ENCODE measurements at regions not wholly inside any gene's neighbourhood (a gene's known extent, or its start where the extent isn't known, plus 50 kb on each side); places are given as distances from the start of the nearest gene placed in this dataset.

DNA sequence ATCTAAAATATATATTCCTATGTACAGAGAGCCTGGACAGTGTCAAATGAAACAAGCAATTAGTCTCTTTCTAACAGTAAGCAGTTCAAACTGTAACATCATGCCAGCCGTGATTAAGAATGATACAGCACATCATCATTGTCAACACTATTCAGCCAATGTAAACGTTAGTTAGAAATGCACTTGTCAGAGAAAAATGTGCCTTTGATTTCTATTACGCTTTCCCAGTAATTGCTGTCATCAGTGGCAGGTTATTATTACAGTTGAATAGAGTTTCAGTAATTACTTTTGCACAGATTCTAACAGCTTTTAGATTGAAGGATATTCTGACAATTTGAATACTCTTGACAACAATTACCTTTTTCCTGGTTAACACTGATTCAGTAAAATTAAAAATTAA is 1007.1 kb downstream of the SH3BGRL start:
- POLR2A ChIA-PET, result no interaction called here
- no peak for DNase-seq (ENCODE audit: extremely low spot score)
- no peak for TF ChIP-seq BHLHE40 (IDR thresholded peaks at IDR 0.05; ENCODE audit: borderline replicate concordance)
- TF ChIP-seq ARNT (IDR thresholded peaks at IDR 0.05), result no peak
- TF ChIP-seq CTBP1 (IDR thresholded peaks at IDR 0.05; ENCODE audit: borderline replicate concordance), result no peak
- no peak for TF ChIP-seq ZNF384 (IDR thresholded peaks at IDR 0.05)
- TF ChIP-seq FOXK2 (IDR thresholded peaks at IDR 0.05), result no peak
- no peak for TF ChIP-seq L3MBTL2 (conservative IDR thresholded peaks at IDR 0.05)
- CTCF ChIA-PET, result no interaction called here

DNA sequence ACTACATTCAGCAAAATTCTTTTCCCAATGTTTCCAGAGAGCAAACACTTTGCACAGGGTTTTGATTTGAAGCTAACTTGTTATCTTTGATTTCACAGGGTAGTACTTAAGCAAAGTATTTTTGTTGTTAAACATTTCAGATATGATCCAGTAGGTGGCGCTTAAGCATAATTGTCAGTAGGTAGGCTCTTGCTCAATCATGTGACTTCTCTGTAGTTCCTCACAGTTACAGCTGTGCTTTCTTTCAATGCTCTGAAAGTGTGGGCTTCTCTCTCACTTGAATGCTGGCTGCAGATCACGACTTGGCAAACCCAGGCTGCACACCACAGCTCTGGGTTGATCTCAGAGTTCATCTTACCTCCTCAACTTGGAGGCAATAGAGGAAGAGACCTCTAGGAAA is 1016.5 kb downstream of the SH3BGRL start:
- ChIA-PET POLR2A (no interaction called here), CTCF (no interaction called here)
- peak; percentile 20 for DNase-seq (ENCODE audit: extremely low spot score)
- no peak for TF ChIP-seq LEF1 (IDR thresholded peaks at IDR 0.05; ENCODE audit: borderline replicate concordance)
- no peak for TF ChIP-seq SP1 (IDR thresholded peaks at IDR 0.05)
- TF ChIP-seq CTBP1 (IDR thresholded peaks at IDR 0.05; ENCODE audit: borderline replicate concordance), result no peak
- no peak for TF ChIP-seq NFRKB (IDR thresholded peaks at IDR 0.05)
- no peak for TF ChIP-seq FOXM1 (IDR thresholded peaks at IDR 0.05; ENCODE audit: borderline replicate concordance)
- no peak for TF ChIP-seq BHLHE40 (IDR thresholded peaks at IDR 0.05; ENCODE audit: borderline replicate concordance)
- TF ChIP-seq ARNT (IDR thresholded peaks at IDR 0.05), result no peak
- TF ChIP-seq SUZ12 (IDR thresholded peaks at IDR 0.05), result no peak
- TF ChIP-seq FOXK2 (IDR thresholded peaks at IDR 0.05), result no peak
- TF ChIP-seq TARDBP (IDR thresholded peaks at IDR 0.05), result no peak
- TF ChIP-seq, protein P1, sequence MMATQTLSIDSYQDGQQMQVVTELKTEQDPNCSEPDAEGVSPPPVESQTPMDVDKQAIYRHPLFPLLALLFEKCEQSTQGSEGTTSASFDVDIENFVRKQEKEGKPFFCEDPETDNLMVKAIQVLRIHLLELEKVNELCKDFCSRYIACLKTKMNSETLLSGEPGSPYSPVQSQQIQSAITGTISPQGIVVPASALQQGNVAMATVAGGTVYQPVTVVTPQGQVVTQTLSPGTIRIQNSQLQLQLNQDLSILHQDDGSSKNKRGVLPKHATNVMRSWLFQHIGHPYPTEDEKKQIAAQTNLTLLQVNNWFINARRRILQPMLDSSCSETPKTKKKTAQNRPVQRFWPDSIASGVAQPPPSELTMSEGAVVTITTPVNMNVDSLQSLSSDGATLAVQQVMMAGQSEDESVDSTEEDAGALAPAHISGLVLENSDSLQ (IDR thresholded peaks at IDR 0.05), result no peak
- no peak for TF ChIP-seq FOXA1 (IDR thresholded peaks at IDR 0.05)
- TF ChIP-seq L3MBTL2 (conservative IDR thresholded peaks at IDR 0.05), result no peak
- TF ChIP-seq HDGF (IDR thresholded peaks at IDR 0.05; ENCODE audit: borderline replicate concordance), result no peak
- TF ChIP-seq ELF4 (IDR thresholded peaks at IDR 0.05), result no peak

DNA sequence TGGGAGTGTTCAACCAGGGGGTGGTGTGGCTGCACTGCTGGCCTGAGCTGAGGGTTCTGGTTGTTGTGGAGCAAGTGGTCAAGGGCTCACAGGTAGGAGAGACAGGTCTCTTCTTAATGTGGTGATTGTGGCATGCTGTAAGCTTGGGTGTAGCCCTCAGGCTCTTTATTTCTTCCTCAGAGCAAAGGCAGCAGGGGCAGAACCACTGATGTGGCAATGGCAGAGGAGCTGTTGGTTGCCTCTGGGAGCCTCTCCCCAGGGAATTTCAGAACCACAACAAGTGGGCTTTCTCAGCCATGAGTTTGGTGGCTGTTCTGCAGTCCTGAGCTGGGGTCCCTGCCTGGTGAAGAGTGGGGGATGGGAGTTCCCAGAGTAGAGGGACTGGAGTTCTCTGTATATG is 1017.2 kb downstream of the SH3BGRL start:
- TF ChIP-seq TARDBP (IDR thresholded peaks at IDR 0.05) (no peak), ZNF384 (IDR thresholded peaks at IDR 0.05) (no peak), L3MBTL2 (conservative IDR thresholded peaks at IDR 0.05) (no peak), HDGF (IDR thresholded peaks at IDR 0.05; ENCODE audit: borderline replicate concordance) (no peak), NFRKB (IDR thresholded peaks at IDR 0.05) (no peak), ELF4 (IDR thresholded peaks at IDR 0.05) (no peak), CTBP1 (IDR thresholded peaks at IDR 0.05; ENCODE audit: borderline replicate concordance) (no peak), LEF1 (IDR thresholded peaks at IDR 0.05; ENCODE audit: borderline replicate concordance) (no peak)
- DNase-seq (ENCODE audit: extremely low spot score), result no peak
- POLR2A ChIA-PET, result no interaction called here
- CTCF ChIA-PET, result no interaction called here

DNA sequence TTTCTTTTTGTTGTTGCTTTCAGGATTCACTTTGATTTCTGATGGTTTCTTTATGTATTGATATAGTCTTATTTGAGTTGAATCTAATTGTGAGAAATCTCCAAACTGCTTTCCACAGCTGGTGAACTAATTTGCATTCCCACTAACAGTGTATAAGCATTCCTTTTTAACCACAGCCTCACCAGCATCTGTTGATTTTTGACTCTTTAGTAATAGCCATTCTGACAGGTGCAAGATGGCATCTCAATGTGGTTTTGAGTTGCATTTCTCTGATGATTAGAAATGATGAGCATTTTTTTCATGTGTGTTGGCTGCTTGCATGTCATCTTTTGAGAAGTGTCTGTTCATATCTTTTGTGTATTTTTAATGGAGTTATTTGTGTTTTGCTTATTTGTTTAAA is 1023.1 kb downstream of the SH3BGRL start:
- ChIA-PET CTCF (no interaction called here), POLR2A (no interaction called here)
- TF ChIP-seq SUZ12 (IDR thresholded peaks at IDR 0.05) (no peak), HDGF (IDR thresholded peaks at IDR 0.05; ENCODE audit: borderline replicate concordance) (no peak)
- no peak for DNase-seq (ENCODE audit: extremely low spot score)

DNA sequence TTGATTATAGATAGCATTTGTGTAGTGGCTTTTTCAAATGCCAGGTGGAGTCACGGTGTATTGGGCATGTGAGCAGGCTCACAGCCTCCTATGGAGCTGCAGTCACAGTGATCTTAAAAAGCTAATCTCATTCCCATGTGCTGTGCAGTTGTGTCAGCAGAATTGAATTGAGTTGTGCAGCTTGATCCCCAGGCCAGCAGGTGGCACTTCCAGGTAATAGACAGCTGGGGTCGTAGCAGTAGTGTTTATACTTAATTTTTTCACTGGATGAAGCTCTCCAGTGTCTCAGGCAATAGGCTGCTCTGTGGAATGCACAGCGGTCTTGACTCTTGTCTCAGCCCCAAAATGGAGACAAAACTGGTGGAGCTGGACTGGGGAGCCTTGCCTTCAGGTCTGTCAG is 1028.1 kb downstream of the SH3BGRL start:
- CTCF ChIA-PET, result no interaction called here
- POLR2A ChIA-PET, result no interaction called here
- no peak for DNase-seq (ENCODE audit: extremely low spot score)

DNA sequence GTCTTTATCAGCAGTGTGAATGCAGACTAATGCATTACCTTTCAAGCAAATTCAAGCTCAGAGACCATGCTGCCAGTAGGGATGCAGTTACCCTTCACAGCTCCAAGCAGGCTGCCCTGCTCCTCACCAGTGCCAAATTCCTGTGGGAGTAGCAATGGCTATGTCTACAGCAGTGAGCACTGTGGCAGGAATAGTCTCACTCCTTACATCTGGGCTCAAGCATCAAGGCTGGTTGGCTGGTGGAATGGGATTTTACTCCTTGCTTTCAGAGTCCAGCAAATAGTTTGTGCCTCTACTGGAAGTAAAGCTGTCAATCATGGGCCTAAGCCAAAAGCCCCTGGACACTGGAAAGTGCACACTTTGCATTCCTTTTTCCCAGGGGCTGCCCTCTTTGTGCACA is 1030.8 kb downstream of the SH3BGRL start:
- TF ChIP-seq BHLHE40 (IDR thresholded peaks at IDR 0.05; ENCODE audit: borderline replicate concordance) (no peak), FOXA1 (IDR thresholded peaks at IDR 0.05) (no peak), TARDBP (IDR thresholded peaks at IDR 0.05) (no peak), FOXM1 (IDR thresholded peaks at IDR 0.05; ENCODE audit: borderline replicate concordance) (no peak), SP1 (IDR thresholded peaks at IDR 0.05) (no peak), SUZ12 (IDR thresholded peaks at IDR 0.05) (no peak), LEF1 (IDR thresholded peaks at IDR 0.05; ENCODE audit: borderline replicate concordance) (no peak)
- POLR2A ChIA-PET, result no interaction called here
- CTCF ChIA-PET, result no interaction called here
- no peak for DNase-seq (ENCODE audit: extremely low spot score)

More for the DNA sequence above, 1028.1 kb downstream of the SH3BGRL start:
- TF ChIP-seq, protein P1 (IDR thresholded peaks at IDR 0.05), result no peak
- TF ChIP-seq ELF4 (IDR thresholded peaks at IDR 0.05), result no peak
- TF ChIP-seq ZNF384 (IDR thresholded peaks at IDR 0.05), result no peak
- TF ChIP-seq ARNT (IDR thresholded peaks at IDR 0.05), result no peak
- TF ChIP-seq FOXA1 (IDR thresholded peaks at IDR 0.05), result no peak
- TF ChIP-seq NFRKB (IDR thresholded peaks at IDR 0.05), result no peak
- TF ChIP-seq TARDBP (IDR thresholded peaks at IDR 0.05), result no peak
- TF ChIP-seq SP1 (IDR thresholded peaks at IDR 0.05), result no peak

DNA sequence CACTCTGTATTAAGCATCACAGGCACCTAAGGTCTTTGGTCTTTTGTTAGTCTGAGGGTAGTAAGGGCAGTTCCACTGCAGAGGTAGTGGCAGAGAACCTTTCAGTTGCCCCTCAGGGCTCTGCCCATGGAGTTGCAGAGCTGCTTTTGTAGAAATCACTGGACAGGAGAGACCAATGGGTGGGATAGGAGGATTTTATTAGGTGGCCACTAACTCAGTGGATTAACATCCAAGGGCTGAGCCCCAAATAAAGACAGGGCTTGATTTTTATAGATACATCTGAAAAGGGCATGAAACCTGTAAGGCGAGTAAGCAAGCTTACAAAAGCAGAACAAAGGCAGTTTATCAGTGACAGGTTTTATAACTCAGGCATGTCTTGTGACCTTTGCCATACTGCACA is 1035.4 kb downstream of the SH3BGRL start:
- CTCF ChIA-PET, result no interaction called here
- no peak for TF ChIP-seq SP1 (IDR thresholded peaks at IDR 0.05)
- TF ChIP-seq, protein P1 (IDR thresholded peaks at IDR 0.05), result no peak
- POLR2A ChIA-PET, result no interaction called here
- no peak for DNase-seq (ENCODE audit: extremely low spot score)
